HG02840 (cell line): ENCODE measurements at regions not wholly inside any gene's neighbourhood (a gene's known extent, or its start where the extent isn't known, plus 50 kb on each side); places are given as distances from the start of the nearest gene placed in this dataset.

Experiments
- ATAC-seq: cut with Tn5 transposase; IDR thresholded peaks from one replicate; pipeline ENCODE4 v1.9.1; 2021; ENCODE audit warnings: mild to moderate bottlenecking, moderate library complexity, moderate number of reproducible peaks; ENCODE audit not compliant: unreplicated experiment, low FRiP score

DNA sequence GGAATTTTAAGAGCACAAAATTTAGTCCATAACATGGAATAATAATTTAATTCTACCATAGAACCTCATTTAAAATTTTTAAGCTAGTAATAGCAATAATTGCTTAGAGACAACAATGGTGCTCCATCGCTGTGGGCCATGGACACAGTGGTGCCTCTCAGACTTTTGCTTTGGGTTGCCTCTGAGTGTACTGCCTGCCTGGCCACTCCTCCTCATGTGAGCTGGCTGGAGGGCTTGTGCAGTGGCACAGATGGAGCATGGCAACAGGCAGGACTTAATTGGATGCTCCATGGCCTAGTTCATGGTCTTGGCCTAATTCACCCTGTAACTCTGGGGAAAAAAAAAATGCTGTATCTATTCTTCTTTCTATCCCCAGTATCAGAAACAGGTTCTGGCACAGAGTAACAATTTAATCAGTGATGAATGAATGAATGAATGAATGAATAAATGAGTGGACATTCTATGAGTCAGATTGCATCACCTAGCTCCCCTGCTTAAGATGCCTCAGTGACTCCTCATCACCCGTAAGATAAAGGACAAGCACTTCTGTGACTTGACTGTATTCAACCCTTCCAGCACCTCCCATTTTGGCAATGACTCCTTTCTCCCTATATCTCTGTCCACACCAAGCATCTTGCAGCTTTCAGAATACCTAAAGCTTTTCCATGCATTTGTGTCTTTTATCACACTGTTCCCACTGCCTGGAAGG lies 211.8 kb upstream of the SLC14A2 start:
- no peak for ATAC-seq

DNA sequence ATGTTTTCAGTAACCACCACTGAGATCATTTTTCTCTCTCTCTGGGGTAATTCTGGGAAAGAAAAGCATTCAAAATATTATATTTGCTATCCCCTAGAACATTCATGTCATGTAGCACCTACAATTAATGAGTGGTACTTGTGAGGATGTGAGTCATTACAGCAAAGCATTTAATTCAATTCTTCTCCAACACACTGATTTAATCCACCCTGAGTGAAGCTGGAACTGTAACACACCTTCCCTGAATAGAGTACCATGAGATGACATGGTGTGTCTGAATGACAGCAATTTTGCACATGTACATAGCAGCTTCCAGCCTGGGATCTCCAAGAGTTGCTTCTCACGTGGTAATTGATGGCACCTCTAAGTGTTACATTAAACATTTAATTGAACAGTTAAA lies 207.1 kb upstream of the SLC14A2 start:
- ATAC-seq: no peak

DNA sequence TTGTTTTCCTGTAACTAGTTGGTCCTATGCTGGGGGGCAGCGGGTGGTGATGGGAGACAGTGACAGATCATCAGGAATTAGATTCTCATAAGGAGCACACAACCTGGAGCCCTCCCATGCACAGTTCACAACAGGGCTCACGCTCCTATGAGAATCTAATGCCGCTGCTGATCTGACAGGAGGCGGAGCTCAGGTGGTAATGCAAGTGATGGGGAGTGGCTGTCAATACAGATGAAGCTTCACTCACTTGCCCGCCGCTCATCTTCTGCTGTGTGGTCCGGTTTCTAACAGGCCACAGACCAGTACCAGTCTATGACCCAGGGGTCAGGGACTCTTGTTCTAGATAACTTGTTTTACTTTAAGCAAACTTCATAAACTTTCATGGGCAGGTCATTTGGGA lies 205.3 kb upstream of the SLC14A2 start:
- no peak for ATAC-seq

DNA sequence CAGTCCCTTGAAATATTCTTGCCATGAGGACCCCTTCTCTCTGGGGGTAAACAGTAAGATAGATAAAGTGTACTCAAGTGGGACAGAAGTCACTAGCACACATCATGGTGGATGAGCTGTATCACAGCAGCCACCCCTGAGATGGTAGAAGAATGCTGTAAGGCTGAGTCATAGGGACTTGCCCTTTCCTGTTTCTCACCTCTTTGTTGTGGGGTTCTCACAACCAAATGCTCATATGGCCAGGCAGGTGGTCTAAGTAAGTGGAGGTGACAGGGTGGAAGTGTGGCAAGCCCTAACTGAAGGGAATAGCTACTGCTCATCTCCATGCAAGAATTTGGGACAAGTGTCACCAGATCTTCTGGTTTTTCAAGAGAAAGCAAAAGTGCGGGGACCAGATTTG lies 202.7 kb upstream of the SLC14A2 start:
- no peak for ATAC-seq

DNA sequence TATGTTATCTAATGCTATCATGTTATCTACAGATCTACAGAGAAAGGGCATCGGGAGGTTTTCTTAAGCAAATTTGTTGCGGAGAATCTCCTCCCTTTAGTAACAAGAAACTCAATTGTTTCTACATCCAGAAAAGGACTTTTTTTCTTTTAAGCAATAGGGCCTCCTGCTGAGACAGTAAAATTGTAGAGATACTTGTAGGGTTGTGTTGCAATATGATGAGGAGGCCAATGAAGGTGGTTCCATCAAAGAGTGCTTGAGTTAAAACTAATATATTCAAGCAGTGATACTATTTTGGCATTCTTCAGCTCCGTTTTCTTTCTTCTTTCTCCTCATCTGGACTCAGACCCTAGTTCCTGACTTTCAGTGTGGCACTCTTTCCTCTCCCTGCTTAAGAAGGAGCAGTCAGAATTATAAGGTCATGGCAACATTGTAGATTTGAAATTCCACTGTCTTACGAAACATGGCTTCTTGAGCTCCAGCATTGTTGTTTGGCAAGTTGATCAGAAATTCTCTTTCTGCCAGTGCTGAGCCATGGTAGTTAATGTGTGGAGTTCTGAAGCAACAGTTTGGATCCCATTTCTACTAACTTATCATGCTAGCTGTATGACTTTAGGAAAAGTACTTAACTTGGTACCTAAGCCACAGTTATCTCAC lies 202.0 kb upstream of the SLC14A2 start:
- ATAC-seq: no peak

DNA sequence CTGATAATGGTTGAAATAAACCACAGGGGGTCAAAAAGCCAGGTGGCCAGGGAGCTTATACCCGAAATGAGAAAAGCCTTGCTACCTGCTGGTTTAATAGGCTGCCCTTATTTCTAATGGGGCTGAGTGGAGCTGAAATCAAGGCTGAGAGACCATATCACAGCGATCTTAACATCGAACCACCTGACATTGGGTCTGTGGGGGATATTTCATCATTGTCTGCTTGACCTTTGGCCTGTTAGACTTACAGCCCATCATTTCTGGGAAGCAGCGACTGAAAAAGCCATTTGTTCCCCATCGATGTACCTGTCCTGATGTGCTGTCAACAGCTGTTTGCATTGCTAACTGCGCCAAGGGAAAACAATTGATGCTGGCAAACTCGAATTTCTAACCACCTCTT lies 199.7 kb upstream of the SLC14A2 start:
- no peak for ATAC-seq

DNA sequence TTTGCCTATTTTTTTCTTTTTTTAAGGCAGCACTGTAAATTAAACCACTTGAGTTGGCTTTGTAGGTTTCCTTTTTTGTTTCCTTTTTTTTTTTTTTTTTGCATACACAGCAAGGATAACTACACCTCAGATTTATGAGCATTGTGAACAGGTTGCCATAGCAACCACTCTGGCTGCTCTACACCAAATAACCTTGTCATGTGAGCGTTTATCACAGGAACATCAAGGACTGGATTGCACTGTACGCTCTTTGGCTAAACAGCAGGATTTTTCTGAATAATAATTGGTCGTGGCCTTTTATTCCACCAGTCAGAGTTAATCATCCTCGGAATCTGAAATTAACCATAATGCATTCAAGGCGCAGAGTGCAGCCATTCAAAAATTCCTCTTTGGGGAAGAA lies 199.1 kb upstream of the SLC14A2 start:
- ATAC-seq: no peak

DNA sequence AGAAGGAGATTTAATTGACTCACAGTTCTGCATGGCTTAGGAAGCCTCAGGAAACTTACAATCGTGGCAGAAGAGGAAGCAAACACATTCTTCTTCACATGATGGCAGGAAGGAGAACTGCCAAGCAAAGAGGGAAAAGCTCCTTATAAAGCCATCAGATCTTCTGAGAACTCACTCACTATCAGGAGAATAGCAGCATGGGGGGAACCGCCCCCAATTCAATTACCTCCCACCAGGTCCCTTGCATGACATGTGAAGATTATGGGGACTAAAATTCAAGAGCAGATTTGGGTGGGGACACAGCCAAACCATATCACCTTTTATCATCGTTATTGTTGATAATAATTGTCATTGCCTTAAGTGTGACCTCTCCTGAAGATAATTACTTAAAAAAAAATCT lies 197.9 kb upstream of the SLC14A2 start:
- no peak for ATAC-seq

DNA sequence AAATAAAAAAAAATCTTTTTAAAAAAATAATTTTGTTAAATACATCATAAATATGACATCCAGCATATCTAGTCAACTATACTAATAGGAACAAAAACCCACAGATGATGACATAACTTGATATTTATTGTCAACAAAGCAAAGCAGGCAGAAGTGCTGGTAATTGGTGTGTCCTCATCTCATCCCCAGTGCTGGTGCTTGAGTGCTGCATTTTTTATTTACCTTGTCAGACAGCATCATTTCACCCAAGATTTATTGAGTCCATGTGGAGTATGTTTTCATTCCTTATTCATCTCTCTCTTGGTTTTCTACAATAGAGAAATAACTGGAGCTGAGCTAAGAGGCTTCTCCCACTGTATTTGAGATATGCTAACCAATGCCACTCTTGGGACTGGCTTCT lies 191.6 kb upstream of the SLC14A2 start:
- no peak for ATAC-seq

DNA sequence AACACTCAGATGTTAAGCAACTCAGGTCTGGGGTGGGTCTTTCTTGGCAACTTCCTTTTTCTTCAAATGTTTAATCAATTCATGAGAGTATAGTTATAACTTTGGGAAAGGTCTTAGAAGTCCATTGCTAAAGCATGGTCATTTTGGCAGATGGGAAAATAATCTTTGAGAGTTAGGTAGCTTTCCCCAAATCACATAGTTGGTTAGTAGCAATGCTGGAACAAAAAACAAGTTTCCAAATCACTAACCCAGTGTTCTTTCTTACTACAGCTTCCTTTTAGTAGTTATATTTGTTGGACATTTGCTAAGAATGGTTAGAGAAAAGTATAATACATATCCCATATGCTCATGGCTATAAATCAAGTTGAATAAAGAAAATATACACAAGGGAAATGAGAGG lies 185.2 kb upstream of the SLC14A2 start:
- no peak for ATAC-seq

DNA sequence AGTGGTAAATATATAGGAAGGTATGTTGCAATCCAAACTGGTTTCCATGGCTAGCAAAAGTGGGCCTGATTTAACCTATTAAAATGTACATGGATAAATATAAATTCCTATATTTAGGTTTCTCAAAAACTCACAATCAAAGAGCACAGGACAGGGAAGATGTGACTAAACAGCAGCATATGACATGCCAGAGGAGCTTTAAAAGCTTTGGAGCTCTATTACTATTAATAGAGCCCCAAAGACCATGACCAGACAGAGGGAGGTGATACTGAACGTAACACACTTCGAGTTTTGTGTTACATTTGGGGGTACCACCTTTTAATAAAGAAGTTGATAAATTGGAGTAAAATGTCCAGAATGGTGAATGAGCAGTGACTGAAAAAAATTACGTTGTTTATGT lies 179.5 kb upstream of the SLC14A2 start:
- ATAC-seq: no peak

DNA sequence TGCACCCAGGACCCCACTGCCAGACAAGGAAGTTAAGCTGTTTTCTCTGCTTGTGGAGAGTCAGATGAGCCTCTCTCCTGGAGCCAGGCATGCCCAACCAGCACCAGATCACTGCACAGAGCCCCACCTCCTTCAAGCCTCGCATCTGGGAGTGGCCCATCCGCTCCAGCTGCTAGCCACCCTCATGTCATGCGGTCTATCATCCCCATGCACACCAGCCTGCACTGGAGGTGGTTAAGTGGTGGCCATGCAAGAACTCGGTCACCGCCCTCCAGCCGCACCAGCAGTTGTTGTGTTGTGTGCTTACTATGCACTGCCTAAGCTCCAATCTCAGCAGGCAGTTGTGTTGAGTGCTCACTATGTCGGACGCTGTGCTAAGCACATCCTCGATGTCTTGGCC lies 177.9 kb upstream of the SLC14A2 start:
- ATAC-seq: no peak

DNA sequence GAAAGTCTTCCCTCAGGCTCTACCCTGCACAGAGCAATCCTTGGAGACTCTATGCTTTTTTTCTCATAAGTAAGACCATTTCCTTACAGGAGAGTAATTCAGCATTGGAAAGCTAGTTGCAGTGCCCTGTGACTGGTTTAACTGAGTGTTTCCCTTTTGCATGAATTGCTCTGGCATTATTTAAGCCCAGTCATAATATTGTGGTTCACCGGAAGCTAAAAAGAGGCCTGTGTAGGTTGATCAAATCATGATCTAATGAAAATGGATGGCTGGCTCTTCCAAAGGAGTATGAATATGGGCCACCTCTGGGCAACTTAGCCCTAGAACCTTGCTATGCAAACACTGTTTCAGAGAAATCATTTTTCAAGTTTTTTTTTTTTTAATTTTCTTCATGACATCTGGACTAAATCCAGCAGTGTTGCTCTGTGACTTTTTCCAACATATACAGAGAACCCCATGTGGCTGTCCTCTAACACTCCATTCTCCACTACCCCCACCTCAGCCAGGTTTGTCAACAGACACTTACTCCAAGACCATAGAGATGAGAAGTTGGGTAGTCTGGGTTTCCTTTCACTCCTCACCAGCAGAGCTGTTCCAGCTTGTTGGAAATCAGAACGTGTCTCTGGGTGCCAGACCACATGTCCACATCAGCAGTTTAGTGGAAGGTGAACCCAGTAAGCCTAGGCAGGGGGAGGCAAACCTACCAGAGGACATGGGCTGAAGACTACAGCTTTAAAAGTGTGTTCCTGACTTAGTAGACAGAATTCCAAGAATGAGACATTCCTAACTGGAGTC lies 175.2 kb upstream of the SLC14A2 start:
- ATAC-seq: no peak

DNA sequence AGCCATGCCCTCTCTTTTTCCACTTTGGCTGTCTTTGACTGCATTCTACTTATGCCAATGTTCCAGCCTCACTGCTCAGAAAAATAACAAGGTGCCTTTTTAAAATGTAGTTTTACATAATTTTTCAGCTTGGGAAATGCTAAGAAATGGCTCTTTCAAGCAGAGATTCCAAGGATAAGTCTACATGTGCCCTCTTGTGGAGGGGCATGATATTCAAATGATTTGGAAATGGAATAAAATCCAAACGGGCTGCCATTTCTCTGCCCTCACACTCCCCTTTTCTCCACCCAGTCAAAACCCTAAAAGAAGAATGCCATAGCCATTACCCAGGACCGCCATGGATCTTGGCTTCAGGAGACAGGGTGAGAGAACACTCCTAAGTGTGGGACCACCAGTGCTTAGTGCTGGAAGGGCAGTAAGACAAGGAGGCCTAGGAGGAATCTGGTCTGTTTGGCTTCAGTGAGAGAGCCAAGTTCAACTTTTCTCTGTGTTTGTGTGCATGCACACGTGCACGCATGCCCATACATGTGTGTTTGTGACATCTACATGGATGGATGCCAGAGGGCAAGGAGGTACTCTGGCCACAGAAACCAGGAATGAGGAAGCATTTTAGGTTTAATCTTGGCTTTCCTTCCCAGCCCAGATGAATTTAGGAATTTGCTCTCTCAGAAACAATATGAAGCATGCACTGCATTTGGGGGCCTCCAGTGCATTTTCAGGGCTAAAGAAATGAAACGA lies 174.0 kb upstream of the SLC14A2 start:
- ATAC-seq: no peak

DNA sequence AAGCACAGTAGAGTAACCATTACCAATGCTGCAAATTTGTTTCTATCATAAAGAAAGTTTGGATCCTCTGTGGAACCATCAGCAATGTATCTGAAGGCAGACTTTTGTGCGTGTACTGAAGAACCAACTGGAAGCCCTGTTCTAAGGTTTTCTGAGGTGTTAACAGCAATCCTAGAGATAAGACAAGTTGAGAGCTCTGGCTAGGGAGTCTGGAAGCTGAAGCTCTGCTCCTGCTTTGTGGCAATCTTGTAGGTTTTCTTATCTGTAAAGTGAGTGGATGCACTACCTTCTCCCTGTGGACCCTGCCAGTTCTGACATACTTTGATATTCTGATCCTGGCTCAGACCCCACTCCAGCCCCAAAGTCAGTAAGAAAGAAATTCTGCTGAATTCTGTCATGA lies 171.2 kb upstream of the SLC14A2 start:
- ATAC-seq: no peak

DNA sequence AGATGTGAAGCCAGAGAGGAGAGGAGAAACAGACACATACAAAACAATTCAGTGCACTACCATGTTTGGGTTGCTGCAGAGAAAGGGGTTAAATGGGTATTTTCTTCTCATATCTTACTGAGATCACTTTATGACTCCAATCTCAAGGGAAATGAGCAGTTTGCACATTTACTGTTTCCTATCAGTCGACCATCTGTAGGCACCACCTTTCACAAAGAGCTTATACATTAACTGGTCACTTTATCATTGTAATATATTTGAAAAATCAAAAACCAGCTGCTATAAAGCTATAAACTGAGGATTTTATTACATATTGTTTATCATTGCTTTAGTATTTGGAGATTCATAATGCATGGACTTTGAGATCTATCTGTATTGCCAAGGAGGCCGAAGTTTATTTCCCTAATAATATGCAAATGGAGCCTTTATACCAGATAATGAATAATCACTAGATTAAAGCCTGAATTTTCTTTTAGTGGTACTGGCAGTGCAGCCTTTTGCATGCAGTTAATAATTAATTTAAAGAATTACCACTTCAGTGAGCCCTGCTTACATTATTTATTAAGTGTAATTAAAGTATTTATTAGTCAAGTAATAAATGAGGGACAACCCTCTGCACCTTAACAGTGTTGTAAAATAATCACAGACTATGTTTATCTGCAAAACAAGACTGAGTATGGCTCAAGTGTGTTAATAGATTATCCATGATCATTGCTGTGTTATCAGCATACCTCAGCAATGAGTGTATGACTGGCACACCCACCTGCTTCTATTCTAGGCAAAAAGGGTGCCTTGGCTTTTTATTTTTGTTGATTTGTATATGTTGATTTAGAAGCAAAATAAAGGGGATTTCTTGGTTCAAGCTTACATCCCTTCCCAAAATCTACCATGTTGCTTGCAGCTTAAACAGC lies 167.7 kb upstream of the SLC14A2 start:
- no peak for ATAC-seq

DNA sequence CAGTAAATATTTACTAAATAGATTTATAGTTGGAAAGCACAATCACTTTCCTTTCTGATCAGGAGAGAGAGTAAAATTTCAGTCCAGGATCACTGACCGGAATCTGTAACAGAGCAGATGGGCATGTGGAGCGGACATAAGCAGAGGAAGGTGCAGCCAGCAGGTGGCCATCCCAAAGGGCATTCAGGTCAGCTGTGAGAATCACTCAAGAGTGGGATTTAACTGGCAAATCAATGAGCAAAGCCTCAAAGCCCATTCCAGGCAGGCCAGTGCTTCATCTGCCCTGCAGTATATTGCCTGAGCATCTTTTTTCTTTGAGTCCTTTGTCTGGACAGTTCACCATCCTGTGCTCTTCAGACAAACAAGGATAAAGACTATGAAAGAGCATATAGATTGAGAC lies 166.4 kb upstream of the SLC14A2 start:
- no peak for ATAC-seq

DNA sequence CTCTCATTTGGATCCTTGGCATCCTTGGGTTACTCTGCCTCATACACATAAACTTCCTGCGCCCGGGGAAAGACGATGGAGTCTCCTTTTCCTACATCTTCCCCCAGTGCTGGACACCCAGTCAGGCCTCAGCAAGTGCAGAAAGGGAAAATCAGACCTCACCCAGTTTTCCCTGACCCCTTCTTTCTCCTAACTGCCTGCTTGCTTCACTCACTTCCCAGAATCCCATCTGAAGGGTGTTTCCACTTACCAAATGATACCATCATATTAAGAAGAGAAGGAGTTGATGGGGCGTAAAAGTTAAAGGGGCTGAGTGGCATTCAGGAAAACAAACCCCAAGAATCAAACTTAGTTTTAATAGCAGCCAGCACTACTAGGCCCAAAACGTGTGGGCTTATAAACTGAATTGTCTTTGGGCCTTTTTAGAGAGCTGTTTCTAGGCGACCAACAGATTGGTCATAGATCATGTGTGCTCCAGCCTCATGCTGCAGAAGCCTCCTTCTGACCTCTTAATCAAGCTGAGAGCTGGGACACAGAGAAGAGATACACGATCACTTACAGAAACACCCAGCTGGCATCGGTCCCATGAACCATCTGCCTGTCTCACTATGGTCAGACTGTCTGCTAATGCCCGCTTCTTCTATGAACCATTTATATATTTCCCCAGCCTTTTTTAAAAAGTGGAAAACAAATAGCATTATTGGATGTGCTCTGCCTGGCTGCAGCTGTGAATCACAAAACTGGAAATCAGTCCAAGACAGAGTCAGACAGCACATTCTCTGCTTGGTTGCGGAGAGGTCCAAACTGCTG lies 165.7 kb upstream of the SLC14A2 start:
- no peak for ATAC-seq
